Keratinocyte (primary cell): ENCODE measurements at regions not wholly inside any gene's neighbourhood (a gene's known extent, or its start where the extent isn't known, plus 50 kb on each side); places are given as distances from the start of the nearest gene placed in this dataset.

Source experiments
- EZH2 ChIP-seq: IDR thresholded peaks from one replicate; pipeline ENCODE4 v1.6.1; 2012; ENCODE audit warnings: inconsistent platforms, mild to moderate bottlenecking, low read length, moderate library complexity
- TF ChIP-seq, protein P1 (sequence below), 3 experiments: IDR thresholded peaks in 1 of 3; conservative IDR thresholded peaks in 1 of 3; optimal IDR thresholded peaks in 1 of 3; 2 replicates in 2 of 3; 3 replicates in 1 of 3; pipeline versions ENCODE3 to v1.5.1; 2011; ENCODE audit warnings: low read length in 3 of 3, mild to moderate bottlenecking in 3 of 3, moderate library complexity in 2 of 3, control low read depth in 1 of 3, inconsistent platforms in 1 of 3; ENCODE audit not compliant: insufficient read depth in 2 of 3; ENCODE audit errors: extremely low read depth in 1 of 3

DNA sequence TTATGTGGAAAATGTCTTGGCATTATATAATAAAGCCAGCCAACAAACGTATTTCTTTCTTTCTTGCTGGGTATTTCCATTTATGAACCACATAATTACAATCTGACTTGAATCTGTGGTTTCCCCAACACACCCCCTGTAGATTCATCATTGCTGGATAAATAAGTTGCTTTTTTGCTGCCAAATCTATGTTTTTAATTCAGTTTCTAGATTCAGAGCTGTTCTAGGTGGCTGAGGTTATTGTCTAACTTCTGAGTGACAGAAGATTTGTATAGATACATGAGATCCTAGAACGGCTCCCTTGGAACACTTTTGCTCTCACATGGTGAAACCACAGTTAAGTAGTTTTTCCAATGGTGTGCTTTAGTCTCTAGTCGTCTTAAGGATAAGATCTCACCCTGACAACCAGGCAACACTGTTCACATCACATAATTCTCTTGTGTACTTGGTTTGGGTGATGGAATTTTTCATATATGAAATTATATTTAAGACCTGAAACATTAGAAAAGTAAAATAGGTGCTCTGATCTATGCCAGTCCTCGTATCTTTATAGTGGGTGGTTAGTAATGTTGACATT lies 239.1 kb downstream of the KLF12 start:
- TF ChIP-seq, protein P1, sequence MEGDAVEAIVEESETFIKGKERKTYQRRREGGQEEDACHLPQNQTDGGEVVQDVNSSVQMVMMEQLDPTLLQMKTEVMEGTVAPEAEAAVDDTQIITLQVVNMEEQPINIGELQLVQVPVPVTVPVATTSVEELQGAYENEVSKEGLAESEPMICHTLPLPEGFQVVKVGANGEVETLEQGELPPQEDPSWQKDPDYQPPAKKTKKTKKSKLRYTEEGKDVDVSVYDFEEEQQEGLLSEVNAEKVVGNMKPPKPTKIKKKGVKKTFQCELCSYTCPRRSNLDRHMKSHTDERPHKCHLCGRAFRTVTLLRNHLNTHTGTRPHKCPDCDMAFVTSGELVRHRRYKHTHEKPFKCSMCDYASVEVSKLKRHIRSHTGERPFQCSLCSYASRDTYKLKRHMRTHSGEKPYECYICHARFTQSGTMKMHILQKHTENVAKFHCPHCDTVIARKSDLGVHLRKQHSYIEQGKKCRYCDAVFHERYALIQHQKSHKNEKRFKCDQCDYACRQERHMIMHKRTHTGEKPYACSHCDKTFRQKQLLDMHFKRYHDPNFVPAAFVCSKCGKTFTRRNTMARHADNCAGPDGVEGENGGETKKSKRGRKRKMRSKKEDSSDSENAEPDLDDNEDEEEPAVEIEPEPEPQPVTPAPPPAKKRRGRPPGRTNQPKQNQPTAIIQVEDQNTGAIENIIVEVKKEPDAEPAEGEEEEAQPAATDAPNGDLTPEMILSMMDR (optimal IDR thresholded peaks at IDR 0.05 in 1 of 3, IDR thresholded peaks at IDR 0.05 in 1 of 3, conservative IDR thresholded peaks at IDR 0.05 in 1 of 3; ENCODE audit: extremely low read depth in 1 of 3, insufficient read depth in 2 of 3, low read length in 3 of 3): no peak
- TF ChIP-seq EZH2: no peak
